Left lung (tissue), 4 donors: ENCODE measurements at regions not wholly inside any gene's neighbourhood (a gene's known extent, or its start where the extent isn't known, plus 50 kb on each side); places are given as distances from the start of the nearest gene placed in this dataset.

Source experiments
- ATAC-seq: fragments of 200-7000 bp; cut with Tn5 transposase; one replicate; pipeline ENCODE4 v1.9.1; 2020; ENCODE audit warnings: moderate library complexity
- DNase-seq, 4 donors: peaks; one replicate each; pipeline ENCODE4 v3.0.0-alpha.2; 2013 to 2020
- H3K27ac ChIP-seq, 2 donors: fragments of 200-600 bp; sonication (generic) in 1 of 2; one replicate each; pipeline versions ENCODE4 v1.5.0 to v1.8.0; 2020 to 2021
- H3K27me3 ChIP-seq, 2 donors: fragments of 200-600 bp; sonication (generic) in 1 of 2; one replicate each; pipeline versions ENCODE4 v1.5.0 to v1.8.0; 2020 to 2021
- H3K36me3 ChIP-seq, 2 donors: fragments of 200-600 bp; sonication (generic) in 1 of 2; one replicate each; pipeline versions ENCODE4 v1.5.0 to v1.8.0; 2020 to 2021
- H3K4me1 ChIP-seq, 2 donors: fragments of 200-600 bp; one replicate each; pipeline ENCODE4 v1.8.0; 2021
- H3K4me3 ChIP-seq, 2 donors: fragments of 200-600 bp; sonication (generic) in 1 of 2; one replicate each; pipeline versions ENCODE4 v1.5.0 to v1.8.0; 2020 to 2021; ENCODE audit warnings: mild to moderate bottlenecking in 1 of 2
- H3K9me3 ChIP-seq, 2 donors: fragments of 200-600 bp; sonication (generic) in 1 of 2; one replicate each; pipeline versions ENCODE4 v1.5.0 to v1.8.0; 2020 to 2021
- intact Hi-C, 2 donors: fragments of 100-400 bp; cut with DNase I; formaldehyde crosslinking; loops; one replicate each; pipeline versions ENCODE4 v1.11.2 to v1.14.2; 2022
- TF ChIP-seq, protein P1 (sequence below), 2 donors: fragments of 200-600 bp; sonication (generic) in 1 of 2; IDR thresholded peaks; one replicate each; pipeline versions ENCODE4 v1.5.0 to v1.8.0; 2021; ENCODE audit warnings: antibody characterized with exemption in 2 of 2
- donor health status: DM: no; HTN: yes; CAD: no.
- donor health status: DM: no; HTN: no; CAD: no.

DNA sequence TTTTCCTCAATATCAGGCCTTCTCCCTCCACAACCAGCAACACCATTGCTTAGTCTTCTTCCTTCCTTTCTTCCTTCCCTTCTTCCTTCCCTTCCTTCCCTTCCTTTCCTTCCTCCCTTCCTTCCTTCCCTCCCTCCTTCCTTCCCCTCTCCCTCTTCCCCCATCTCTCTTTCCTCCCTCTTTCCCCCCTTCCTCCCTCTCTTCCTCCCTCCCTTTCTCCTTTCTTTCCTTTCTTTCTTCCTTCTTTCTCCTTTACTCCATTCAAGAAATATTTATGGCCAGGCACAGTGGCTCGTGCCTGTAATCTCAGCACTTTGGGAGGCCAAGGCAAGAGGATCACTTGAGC lies 66.4 kb upstream of the SIRPA start:
- no peak for ATAC-seq
- H3K4me3 ChIP-seq, result no peak overlapping the region
- H3K36me3 ChIP-seq, result no peaks in the 10 kb centered on the region
- no peak for DNase-seq
- H3K9me3 ChIP-seq, result no peaks in the 10 kb centered on the region
- H3K27me3 ChIP-seq, result peaks cover 0 to 47% of the 10 kb centered on the region in 2 donors
- peak overlapping the region in 1 of 2 donors; percentile 75 for H3K27ac ChIP-seq
- TF ChIP-seq, protein P1, sequence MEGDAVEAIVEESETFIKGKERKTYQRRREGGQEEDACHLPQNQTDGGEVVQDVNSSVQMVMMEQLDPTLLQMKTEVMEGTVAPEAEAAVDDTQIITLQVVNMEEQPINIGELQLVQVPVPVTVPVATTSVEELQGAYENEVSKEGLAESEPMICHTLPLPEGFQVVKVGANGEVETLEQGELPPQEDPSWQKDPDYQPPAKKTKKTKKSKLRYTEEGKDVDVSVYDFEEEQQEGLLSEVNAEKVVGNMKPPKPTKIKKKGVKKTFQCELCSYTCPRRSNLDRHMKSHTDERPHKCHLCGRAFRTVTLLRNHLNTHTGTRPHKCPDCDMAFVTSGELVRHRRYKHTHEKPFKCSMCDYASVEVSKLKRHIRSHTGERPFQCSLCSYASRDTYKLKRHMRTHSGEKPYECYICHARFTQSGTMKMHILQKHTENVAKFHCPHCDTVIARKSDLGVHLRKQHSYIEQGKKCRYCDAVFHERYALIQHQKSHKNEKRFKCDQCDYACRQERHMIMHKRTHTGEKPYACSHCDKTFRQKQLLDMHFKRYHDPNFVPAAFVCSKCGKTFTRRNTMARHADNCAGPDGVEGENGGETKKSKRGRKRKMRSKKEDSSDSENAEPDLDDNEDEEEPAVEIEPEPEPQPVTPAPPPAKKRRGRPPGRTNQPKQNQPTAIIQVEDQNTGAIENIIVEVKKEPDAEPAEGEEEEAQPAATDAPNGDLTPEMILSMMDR (IDR thresholded peaks at IDR 0.05), result no peak
- intact Hi-C loops, result no loop called here
- H3K4me1 ChIP-seq, result peaks cover 17 to 62% of the 10 kb centered on the region in 2 donors

DNA sequence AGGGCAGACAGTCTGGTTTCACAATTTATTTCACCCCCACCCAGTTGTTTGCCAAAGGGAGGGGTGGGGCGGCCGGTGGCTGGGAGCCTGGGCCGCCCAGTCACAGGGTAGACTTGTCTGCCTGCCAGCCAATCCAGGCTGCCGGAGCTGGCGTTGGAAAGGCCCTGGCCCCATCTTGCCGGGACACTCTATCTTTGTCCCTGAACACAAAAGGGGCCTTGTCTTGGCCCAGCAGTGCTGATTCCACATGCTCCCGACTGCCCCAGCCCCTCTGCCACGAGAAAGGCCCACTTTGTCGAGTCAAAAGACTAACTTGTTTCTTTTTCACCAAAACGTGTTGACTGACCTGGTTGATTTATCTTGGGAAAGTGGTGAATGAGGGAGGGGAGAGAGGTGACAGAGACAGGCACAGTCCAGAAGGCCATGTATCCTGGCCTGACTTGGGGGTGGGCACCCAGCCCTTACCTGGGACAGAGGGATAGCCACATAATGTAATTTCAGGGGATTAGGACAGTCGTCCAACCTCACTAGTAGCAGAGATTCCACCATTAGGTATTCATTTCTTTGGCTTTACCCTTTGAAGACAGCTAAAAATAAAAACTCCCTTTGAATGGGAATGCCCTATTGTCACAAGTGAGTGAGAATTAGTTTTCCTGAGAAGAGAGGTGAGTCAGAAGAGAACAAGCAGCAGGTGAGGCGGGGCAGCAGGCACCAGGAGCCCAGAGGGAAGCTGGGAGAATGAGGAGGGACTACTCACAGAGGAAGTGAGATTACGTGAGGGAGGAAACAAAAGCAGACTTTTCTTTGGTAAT lies 67.0 kb upstream of the SIRPA start:
- ATAC-seq (peak; percentile 45), DNase-seq (no peak)
- peak overlapping the region in 1 of 2 donors; percentile 75 for H3K27ac ChIP-seq
- TF ChIP-seq, protein P1 (IDR thresholded peaks at IDR 0.05), result no peak
- intact Hi-C loops, result no loop called here
- no peak overlapping the region for H3K4me3 ChIP-seq
- H3K9me3 ChIP-seq, result peaks cover 0 to 4% of the 10 kb centered on the region in 2 donors
- no peaks in the 10 kb centered on the region for H3K36me3 ChIP-seq
- H3K27me3 ChIP-seq, result peaks cover 0 to 41% of the 10 kb centered on the region in 2 donors
- peaks cover 17 to 68% of the 10 kb centered on the region in 2 donors for H3K4me1 ChIP-seq

DNA sequence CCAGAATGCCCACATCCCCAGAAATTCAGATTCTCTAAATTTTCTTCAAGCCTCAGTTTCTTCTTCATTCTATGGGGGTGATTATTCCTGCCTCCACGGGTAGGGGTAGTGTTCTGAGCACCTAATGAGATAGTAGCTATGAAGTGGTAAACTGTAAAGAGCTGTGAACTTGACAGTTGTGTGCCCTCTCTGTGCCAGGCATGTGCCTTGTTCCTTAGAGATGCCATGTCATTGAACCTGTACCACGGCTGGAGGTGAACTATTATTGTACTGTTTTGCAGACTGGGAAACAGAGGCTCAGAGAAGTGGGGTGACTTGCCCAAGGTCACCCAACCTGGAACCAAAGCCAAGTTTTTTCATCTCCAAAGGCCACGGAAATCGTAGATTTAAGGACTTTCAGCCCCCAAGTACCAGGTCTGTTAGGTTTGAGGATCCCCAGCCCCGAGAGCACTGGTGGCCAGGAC lies 67.7 kb upstream of the SIRPA start:
- ATAC-seq (no peak), DNase-seq (no peak)
- Histone ChIP-seq H3K36me3 (no peaks in the 10 kb centered on the region), H3K4me3 (no peak overlapping the region), H3K9me3 (peaks cover 4 to 10% of the 10 kb centered on the region in 2 donors), H3K27me3 (peaks cover 0 to 35% of the 10 kb centered on the region in 2 donors), H3K27ac (peak overlapping the region in 1 of 2 donors; percentile 75), H3K4me1 (peaks cover 17 to 74% of the 10 kb centered on the region in 2 donors)
- intact Hi-C loops, result no loop called here
- TF ChIP-seq, protein P1 (IDR thresholded peaks at IDR 0.05), result no peak

DNA sequence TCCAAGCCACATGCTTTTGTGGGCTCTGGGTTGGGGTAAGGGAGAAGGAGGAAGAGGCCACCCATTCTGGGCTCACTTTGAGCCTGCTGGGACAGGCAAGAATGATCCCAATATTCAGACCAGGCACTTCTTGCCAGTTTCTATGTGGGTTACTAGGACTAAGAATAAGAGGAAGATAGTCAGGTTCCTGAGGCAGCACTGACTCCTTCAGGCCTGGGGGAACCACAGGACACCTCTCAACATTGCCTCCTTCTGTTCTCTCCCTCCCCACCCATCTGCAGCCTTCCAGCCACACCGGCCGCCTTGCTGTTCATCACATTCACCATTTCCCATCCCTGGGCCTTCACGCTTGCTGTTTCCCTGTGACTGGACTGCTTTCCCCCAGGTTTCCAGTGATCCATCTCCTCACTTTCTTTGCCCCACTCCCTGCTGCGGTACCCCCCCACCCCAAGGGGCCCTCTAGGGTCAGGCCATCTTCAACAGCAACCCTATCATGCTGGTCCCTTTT lies 69.2 kb upstream of the SIRPA start:
- H3K27ac ChIP-seq, result peak overlapping the region in 1 of 2 donors; percentile 94
- ATAC-seq, result no peak

DNA sequence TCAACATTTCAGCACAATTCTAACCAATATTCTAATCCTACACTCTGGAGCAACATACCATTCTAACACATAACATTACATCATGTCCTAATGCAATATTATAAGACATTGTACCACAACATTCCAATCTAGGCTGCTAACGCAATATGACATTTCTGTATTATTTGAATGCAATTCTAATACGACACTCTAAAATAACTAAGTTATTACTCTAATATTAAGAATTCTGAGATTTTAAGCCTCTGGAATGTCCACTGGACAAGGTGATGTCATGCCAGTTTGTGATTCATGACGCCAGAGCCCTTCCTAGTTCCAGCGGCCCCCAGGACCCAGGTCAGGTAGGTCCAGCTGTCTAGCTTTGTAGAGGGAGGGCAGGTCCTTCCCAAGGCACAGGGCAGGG lies 69.7 kb upstream of the SIRPA start:
- DNase-seq (no peak), ATAC-seq (no peak)
- Histone ChIP-seq H3K27ac (peak overlapping the region in 1 of 2 donors; percentile 94), H3K36me3 (no peaks in the 10 kb centered on the region), H3K4me1 (peaks cover 11 to 80% of the 10 kb centered on the region in 2 donors), H3K4me3 (no peak overlapping the region), H3K27me3 (peaks cover 0 to 27% of the 10 kb centered on the region in 2 donors), H3K9me3 (peaks cover 4 to 10% of the 10 kb centered on the region in 2 donors)
- intact Hi-C loops, result no loop called here
- TF ChIP-seq, protein P1 (IDR thresholded peaks at IDR 0.05), result no peak

More for the DNA sequence above, 69.2 kb upstream of the SIRPA start:
- peaks cover 4 to 10% of the 10 kb centered on the region in 2 donors for H3K9me3 ChIP-seq
- intact Hi-C loops, result no loop called here
- H3K27me3 ChIP-seq, result peaks cover 0 to 27% of the 10 kb centered on the region in 2 donors
- H3K4me3 ChIP-seq, result no peak overlapping the region
- no peaks in the 10 kb centered on the region for H3K36me3 ChIP-seq
- DNase-seq, result no peak
- peaks cover 16 to 80% of the 10 kb centered on the region in 2 donors for H3K4me1 ChIP-seq
- TF ChIP-seq, protein P1 (IDR thresholded peaks at IDR 0.05), result no peak
